B cell (primary cell): ENCODE measurements at regions not wholly inside any gene's neighbourhood (a gene's known extent, or its start where the extent isn't known, plus 50 kb on each side); places are given as distances from the start of the nearest gene placed in this dataset.

Experiments used
- EZH2 ChIP-seq: IDR thresholded peaks from 2 replicates; pipeline ENCODE4 v1.6.1; 2012; ENCODE audit warnings: borderline replicate concordance, low read depth, mild to moderate bottlenecking, moderate library complexity, low read length; ENCODE audit not compliant: insufficient read depth, poor library complexity, severe bottlenecking
- TF ChIP-seq, protein P1 (sequence below): fragments of 200-600 bp; IDR thresholded peaks from one replicate; pipeline ENCODE4 v1.8.0; 2022; ENCODE audit warnings: antibody characterized with exemption, mild to moderate bottlenecking

DNA sequence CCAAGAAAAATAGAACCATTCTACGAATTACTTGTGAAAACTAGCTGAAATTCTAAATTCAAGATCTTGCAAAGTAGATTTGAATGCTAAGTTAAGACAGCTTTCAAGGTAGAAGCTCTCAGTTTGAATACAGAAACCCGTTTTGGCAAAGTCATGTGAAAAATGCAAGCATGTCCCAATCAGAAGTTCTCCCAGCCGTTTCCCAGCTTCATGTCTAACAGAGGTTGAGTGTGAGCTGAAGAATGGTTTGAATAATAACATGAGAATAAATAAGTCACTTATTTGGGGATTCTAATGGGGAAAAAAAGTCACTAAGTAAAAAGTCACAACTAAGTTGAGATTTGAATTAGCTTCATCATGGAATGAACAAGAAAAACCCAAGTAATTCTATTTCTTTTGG, 152.5 kb upstream of the MAP3K1 start:
- TF ChIP-seq, protein P1, sequence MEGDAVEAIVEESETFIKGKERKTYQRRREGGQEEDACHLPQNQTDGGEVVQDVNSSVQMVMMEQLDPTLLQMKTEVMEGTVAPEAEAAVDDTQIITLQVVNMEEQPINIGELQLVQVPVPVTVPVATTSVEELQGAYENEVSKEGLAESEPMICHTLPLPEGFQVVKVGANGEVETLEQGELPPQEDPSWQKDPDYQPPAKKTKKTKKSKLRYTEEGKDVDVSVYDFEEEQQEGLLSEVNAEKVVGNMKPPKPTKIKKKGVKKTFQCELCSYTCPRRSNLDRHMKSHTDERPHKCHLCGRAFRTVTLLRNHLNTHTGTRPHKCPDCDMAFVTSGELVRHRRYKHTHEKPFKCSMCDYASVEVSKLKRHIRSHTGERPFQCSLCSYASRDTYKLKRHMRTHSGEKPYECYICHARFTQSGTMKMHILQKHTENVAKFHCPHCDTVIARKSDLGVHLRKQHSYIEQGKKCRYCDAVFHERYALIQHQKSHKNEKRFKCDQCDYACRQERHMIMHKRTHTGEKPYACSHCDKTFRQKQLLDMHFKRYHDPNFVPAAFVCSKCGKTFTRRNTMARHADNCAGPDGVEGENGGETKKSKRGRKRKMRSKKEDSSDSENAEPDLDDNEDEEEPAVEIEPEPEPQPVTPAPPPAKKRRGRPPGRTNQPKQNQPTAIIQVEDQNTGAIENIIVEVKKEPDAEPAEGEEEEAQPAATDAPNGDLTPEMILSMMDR, result no peak
- no peak for TF ChIP-seq EZH2
